Mesothelial cell of epicardium (in vitro differentiated cells): ENCODE measurements at regions not wholly inside any gene's neighbourhood (a gene's known extent, or its start where the extent isn't known, plus 50 kb on each side); places are given as distances from the start of the nearest gene placed in this dataset.

Experiments
- DNase-seq, 2 experiments: peaks; one replicate each; pipeline ENCODE4 v3.0.0; 2021; ENCODE audit warnings: low spot score in 2 of 2; ENCODE audit not compliant: unreplicated experiment in 2 of 2
- H3K27ac Mint-ChIP-seq: 2 replicates; pipeline ENCODE4 v1.8.0; 2021; ENCODE audit warnings: mixed read lengths
- H3K27me3 Mint-ChIP-seq: 2 replicates; pipeline ENCODE4 v1.8.0; 2021; ENCODE audit warnings: low read depth, mixed read lengths
- H3K36me3 Mint-ChIP-seq: 2 replicates; pipeline ENCODE4 v1.8.0; 2021; ENCODE audit warnings: mixed read lengths
- H3K4me1 Mint-ChIP-seq: 2 replicates; pipeline ENCODE4 v1.8.0; 2021; ENCODE audit warnings: mixed read lengths
- H3K4me3 Mint-ChIP-seq: 2 replicates; pipeline ENCODE4 v1.8.0; 2021; ENCODE audit warnings: mild to moderate bottlenecking, moderate library complexity, mixed read lengths
- H3K9me3 Mint-ChIP-seq: 2 replicates; pipeline ENCODE4 v1.8.0; 2021; ENCODE audit warnings: mixed read lengths
- CTCF ChIP-seq: fragments of 200-600 bp; sonication (generic); IDR thresholded peaks from one replicate; pipeline ENCODE4 v1.5.0; 2021; ENCODE audit warnings: antibody characterized with exemption; ENCODE audit not compliant: unreplicated experiment

DNA sequence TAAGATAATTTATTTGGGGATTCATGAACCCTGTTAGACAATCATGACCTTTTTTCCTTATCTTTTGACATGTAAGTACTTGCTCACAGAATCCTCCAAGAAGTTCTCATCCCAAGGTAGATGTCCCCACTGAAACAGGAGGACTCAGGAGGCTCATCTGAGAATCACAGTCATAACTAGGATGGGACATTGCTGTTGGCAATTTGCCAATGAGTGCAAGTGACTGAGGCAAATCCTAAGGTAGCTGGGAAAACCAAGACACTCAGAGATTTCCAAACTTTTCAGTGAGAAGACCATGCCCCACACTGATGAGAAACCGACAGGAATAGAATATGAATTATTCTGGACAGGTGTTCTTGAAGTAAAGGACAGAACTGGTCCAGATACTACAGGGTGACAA, 735.0 kb downstream of the TMEM182 start:
- H3K36me3 Mint-ChIP-seq, result no peaks in the 10 kb centered on the region
- no peak for DNase-seq
- no peak overlapping the region for H3K4me3 Mint-ChIP-seq
- H3K27ac Mint-ChIP-seq, result no peak overlapping the region
- no peaks in the 10 kb centered on the region for H3K4me1 Mint-ChIP-seq
- peaks cover 13% of the 10 kb centered on the region for H3K9me3 Mint-ChIP-seq
- H3K27me3 Mint-ChIP-seq, result no peaks in the 10 kb centered on the region
- TF ChIP-seq CTCF, result no peak

DNA sequence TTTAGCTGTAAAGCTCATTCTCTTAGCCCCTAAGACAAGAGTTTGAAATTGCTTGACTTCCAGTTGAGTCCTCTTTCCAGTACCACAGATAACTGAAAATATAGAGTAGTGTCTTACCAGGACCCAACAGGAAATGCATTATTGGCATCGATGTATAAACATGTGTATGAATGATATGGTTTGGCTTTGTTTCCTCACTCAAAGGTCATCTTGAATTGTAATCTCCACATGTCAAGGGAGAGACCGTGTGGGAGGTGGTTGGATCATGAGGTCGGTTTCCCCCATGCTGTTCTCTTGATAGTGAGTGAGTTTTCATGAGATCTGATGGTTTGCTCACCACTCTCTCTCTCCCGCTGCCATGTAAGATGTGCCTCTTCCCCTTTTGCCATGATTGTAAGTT, 745.0 kb downstream of the TMEM182 start:
- no peak for TF ChIP-seq CTCF
- H3K4me1 Mint-ChIP-seq, result no peaks in the 10 kb centered on the region
- H3K27me3 Mint-ChIP-seq, result no peaks in the 10 kb centered on the region
- H3K27ac Mint-ChIP-seq, result no peak overlapping the region
- H3K36me3 Mint-ChIP-seq, result no peaks in the 10 kb centered on the region
- DNase-seq, result no peak
- H3K9me3 Mint-ChIP-seq, result peaks cover 12% of the 10 kb centered on the region
- H3K4me3 Mint-ChIP-seq, result no peak overlapping the region

DNA sequence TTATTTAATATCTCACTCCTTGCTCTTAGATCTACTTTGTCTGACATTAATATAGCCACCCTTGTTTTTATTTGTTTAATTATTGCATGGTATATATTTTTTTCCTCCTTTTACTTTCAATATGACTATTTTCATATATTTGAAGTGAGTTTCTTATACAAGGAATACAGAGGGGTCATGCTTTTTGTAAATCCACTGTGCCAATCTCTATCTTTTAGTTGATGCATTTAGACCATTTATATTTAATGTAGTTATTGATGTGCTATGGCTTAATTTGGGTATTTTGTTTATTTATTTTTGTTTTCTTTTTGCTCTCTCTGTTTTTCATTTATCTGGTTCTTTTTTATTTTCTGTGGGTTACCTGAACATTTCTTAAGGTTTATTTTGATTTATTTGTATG, 750.6 kb downstream of the TMEM182 start:
- TF ChIP-seq CTCF, result no peak
- no peak overlapping the region for H3K27ac Mint-ChIP-seq
- DNase-seq, result no peak
- no peaks in the 10 kb centered on the region for H3K4me1 Mint-ChIP-seq
- no peak overlapping the region for H3K4me3 Mint-ChIP-seq
- peaks cover 19% of the 10 kb centered on the region for H3K9me3 Mint-ChIP-seq
- no peaks in the 10 kb centered on the region for H3K27me3 Mint-ChIP-seq
- H3K36me3 Mint-ChIP-seq, result no peaks in the 10 kb centered on the region

DNA sequence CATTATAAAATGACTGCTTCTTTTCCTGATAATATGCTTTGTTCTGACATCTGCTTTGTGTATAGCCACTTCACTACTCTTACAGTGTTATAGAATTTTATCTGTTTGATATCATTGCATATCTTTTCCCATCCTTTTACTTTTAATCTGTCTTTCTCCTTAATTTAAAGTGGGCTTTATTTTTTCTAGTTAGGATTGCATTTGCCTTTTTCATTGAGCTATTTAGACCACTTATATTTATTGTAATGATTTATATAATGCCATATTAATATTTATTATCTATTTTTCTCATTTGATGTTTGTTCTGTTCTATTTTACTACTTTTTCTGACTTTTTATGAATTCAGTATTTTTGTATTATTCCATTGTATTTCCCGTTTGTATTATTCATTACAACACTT, 758.7 kb downstream of the TMEM182 start:
- Mint-ChIP-seq H3K27me3 (no peaks in the 10 kb centered on the region), H3K36me3 (no peaks in the 10 kb centered on the region), H3K27ac (no peak overlapping the region), H3K9me3 (peaks cover 6% of the 10 kb centered on the region), H3K4me1 (no peaks in the 10 kb centered on the region), H3K4me3 (no peak overlapping the region)
- TF ChIP-seq CTCF, result no peak
- no peak for DNase-seq

GRCh38 chr2:103525756-103526155, 763.9 kb downstream of the TMEM182 start:
- no peaks in the 10 kb centered on the region for H3K36me3 Mint-ChIP-seq
- no peak for DNase-seq
- no peaks in the 10 kb centered on the region for H3K4me1 Mint-ChIP-seq
- H3K27ac Mint-ChIP-seq, result no peak overlapping the region
- H3K4me3 Mint-ChIP-seq, result no peak overlapping the region
- no peaks in the 10 kb centered on the region for H3K9me3 Mint-ChIP-seq
- H3K27me3 Mint-ChIP-seq, result no peaks in the 10 kb centered on the region
- TF ChIP-seq CTCF, result no peak

DNA sequence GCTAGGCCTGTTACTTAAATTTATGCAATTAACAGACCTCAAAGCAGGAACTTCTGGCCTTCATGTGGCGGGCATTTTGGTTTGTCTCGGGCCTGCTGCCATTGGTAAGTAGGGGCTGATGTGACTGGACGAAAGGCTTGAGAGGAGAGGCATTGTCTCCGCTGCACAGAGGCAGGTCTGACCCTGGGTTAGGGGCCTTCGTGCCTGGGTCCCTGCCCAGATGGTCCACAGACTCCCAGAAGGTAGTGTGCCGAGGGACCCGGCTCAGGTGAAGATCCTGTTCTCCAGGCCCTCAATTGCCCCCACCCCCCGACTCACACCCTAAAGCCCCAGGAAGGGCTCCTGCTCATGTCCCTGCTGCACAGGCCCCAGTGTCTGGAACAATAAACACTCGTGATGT, 764.9 kb downstream of the TMEM182 start:
- Mint-ChIP-seq H3K4me1 (no peaks in the 10 kb centered on the region), H3K27me3 (no peaks in the 10 kb centered on the region), H3K36me3 (no peaks in the 10 kb centered on the region), H3K9me3 (peaks cover under 1% of the 10 kb centered on the region), H3K27ac (no peak overlapping the region), H3K4me3 (no peak overlapping the region)
- TF ChIP-seq CTCF, result no peak
- DNase-seq, result no peak
